DOHH2 (cell line): ENCODE measurements at regions not wholly inside any gene's neighbourhood (a gene's known extent, or its start where the extent isn't known, plus 50 kb on each side); places are given as distances from the start of the nearest gene placed in this dataset.

Experiments
- H3F3A ChIP-seq: fragments of 200-600 bp; sonication (generic), shearing (Covaris generic); 2 replicates; pipeline ENCODE4 v1.6.0; 2016; ENCODE audit warnings: antibody characterized with exemption, mild to moderate bottlenecking; ENCODE audit not compliant: control insufficient read depth, insufficient read depth
- H3K27ac ChIP-seq: fragments of 200-600 bp; sonication (generic); 2 replicates; pipeline ENCODE4 v1.5.1; 2014; ENCODE audit warnings: low read depth, mild to moderate bottlenecking, low read length, moderate library complexity
- H3K27me3 ChIP-seq: fragments of 200-600 bp; sonication (generic); 2 replicates; pipeline ENCODE4 v1.6.1; 2014; ENCODE audit warnings: mild to moderate bottlenecking, low read length, mixed read lengths; ENCODE audit not compliant: control insufficient read depth
- H3K36me3 ChIP-seq: fragments of 200-600 bp; sonication (generic); 2 replicates; pipeline ENCODE4 v1.6.1; 2014; ENCODE audit warnings: mild to moderate bottlenecking, low read length, moderate library complexity, mixed read lengths; ENCODE audit not compliant: control insufficient read depth
- H3K4me1 ChIP-seq: fragments of 200-600 bp; sonication (generic); 2 replicates; pipeline ENCODE4 v1.6.1; 2014; ENCODE audit warnings: mild to moderate bottlenecking, low read length, mixed read lengths; ENCODE audit not compliant: control insufficient read depth
- H3K4me2 ChIP-seq: fragments of 200-600 bp; sonication (generic); 2 replicates; pipeline ENCODE4 v1.6.0; 2014; ENCODE audit warnings: mild to moderate bottlenecking, low read length, moderate library complexity
- H3K4me3 ChIP-seq: fragments of 200-600 bp; sonication (generic); 2 replicates; pipeline ENCODE4 v1.5.1; 2014; ENCODE audit warnings: mild to moderate bottlenecking, low read length, mixed read lengths
- H3K79me2 ChIP-seq: fragments of 200-600 bp; sonication (generic); 2 replicates; pipeline ENCODE4 v1.6.1; 2014; ENCODE audit warnings: mild to moderate bottlenecking, low read length, mixed read lengths; ENCODE audit not compliant: control insufficient read depth
- H3K9me2 ChIP-seq: fragments of 200-600 bp; sonication (generic); replicated peaks from 2 replicates; pipeline ENCODE4 v1.6.1; 2014; ENCODE audit warnings: mild to moderate bottlenecking, low read length, mixed read lengths; ENCODE audit not compliant: control insufficient read depth
- H3K9me3 ChIP-seq: fragments of 200-600 bp; sonication (generic); 2 replicates; pipeline ENCODE4 v1.6.1; 2014; ENCODE audit warnings: antibody characterized with exemption, low read length, mixed read lengths; ENCODE audit not compliant: control insufficient read depth, insufficient read depth
- H4K20me1 ChIP-seq: fragments of 200-600 bp; sonication (generic); 2 replicates; pipeline ENCODE4 v1.6.0; 2014; ENCODE audit warnings: low read depth, mild to moderate bottlenecking, antibody characterized with exemption, low read length, moderate library complexity; ENCODE audit not compliant: control insufficient read depth, insufficient read depth
- EZH2phosphoT487 ChIP-seq: fragments of 200-600 bp; sonication (generic); IDR thresholded peaks from 2 replicates; pipeline ENCODE4 v1.6.1; 2017; ENCODE audit warnings: borderline replicate concordance, mild to moderate bottlenecking, antibody characterized with exemption, low read length, moderate library complexity, mixed read lengths
- TF ChIP-seq, protein P1 (sequence below): fragments of 200-600 bp; sonication (generic); IDR thresholded peaks from one replicate; pipeline ENCODE4 v1.5.1; 2014; ENCODE audit warnings: antibody characterized with exemption, mild to moderate bottlenecking, low read depth, low read length; ENCODE audit not compliant: poor library complexity, severe bottlenecking

DNA sequence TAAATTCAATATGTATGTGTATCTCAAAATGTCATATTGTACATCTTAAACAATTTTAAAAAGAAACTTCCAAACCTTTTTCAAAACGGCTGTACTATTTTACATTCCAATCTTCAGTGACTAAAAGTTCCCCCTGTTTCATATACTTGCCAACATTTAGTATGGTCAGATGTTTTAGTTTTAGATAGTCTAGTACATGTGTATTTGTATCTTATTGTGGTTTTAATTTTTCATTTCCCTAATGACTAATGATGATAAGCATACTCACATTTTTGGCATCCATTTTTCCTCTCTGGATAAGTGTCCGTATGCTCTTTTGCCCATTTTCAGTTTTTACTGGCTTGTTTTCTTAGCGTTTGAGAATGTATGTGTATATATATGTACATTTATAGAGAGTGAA, 212.2 kb upstream of the MAGEB18 start:
- TF ChIP-seq, protein P1, sequence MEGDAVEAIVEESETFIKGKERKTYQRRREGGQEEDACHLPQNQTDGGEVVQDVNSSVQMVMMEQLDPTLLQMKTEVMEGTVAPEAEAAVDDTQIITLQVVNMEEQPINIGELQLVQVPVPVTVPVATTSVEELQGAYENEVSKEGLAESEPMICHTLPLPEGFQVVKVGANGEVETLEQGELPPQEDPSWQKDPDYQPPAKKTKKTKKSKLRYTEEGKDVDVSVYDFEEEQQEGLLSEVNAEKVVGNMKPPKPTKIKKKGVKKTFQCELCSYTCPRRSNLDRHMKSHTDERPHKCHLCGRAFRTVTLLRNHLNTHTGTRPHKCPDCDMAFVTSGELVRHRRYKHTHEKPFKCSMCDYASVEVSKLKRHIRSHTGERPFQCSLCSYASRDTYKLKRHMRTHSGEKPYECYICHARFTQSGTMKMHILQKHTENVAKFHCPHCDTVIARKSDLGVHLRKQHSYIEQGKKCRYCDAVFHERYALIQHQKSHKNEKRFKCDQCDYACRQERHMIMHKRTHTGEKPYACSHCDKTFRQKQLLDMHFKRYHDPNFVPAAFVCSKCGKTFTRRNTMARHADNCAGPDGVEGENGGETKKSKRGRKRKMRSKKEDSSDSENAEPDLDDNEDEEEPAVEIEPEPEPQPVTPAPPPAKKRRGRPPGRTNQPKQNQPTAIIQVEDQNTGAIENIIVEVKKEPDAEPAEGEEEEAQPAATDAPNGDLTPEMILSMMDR, result no peak
- no peak for TF ChIP-seq EZH2phosphoT487
- Histone ChIP-seq H3K27me3 (no peaks in the 10 kb centered on the region), H3K4me1 (no peaks in the 10 kb centered on the region)

DNA sequence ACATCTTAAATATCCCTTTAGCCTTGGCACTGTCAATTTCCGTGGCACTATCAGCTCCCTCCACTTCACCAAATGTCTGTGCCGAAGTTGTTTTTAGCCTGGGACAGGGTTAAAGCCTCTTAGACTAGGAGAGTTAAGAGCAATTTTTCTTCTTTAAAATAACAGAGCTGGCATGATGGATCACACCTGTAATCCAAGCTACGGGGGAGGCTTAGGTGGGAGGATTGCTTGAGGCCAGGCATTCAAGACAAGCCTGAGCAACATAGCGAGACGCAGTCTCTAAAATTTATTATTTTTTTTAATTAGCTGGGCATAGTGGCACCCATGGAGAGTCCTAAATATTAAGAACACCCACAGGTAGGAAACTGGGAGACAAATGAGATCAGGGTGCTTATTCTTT, 209.8 kb upstream of the MAGEB18 start:
- no peaks in the 10 kb centered on the region for H3K4me1 ChIP-seq
- no peak for TF ChIP-seq EZH2phosphoT487
- TF ChIP-seq, protein P1, result no peak
- H3F3A ChIP-seq, result no peaks in the 10 kb centered on the region

More for the DNA sequence above, 212.2 kb upstream of the MAGEB18 start:
- H4K20me1 ChIP-seq, result no peaks in the 10 kb centered on the region
- no peaks in the 10 kb centered on the region for H3K79me2 ChIP-seq
- H3F3A ChIP-seq, result no peaks in the 10 kb centered on the region
- no peaks in the 10 kb centered on the region for H3K9me2 ChIP-seq
- no peaks in the 10 kb centered on the region for H3K36me3 ChIP-seq
- H3K27ac ChIP-seq, result no peak overlapping the region
- H3K9me3 ChIP-seq, result no peaks in the 10 kb centered on the region
- no peak overlapping the region for H3K4me3 ChIP-seq
- no peak overlapping the region for H3K4me2 ChIP-seq

DNA sequence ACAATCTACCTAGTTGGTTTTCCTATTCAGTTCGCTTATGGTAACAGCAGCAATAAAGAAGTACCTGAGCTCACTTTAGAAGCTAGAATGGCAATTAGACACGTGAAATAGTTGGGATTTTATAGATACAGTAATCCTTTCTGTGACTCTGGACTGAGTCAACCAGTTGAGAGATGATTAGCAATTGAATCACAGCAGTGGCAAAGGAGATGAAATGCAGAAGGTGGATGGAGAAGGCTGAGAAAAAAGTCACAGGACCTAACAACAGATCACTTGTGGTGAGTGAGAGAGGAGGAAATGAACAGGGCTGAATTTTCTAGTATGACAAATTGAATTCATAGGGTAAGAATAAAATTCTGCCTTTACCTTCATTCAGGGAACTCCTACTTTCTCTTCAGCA, 197.1 kb upstream of the MAGEB18 start:
- no peaks in the 10 kb centered on the region for H3K79me2 ChIP-seq
- no peak overlapping the region for H3K4me2 ChIP-seq
- no peak for TF ChIP-seq EZH2phosphoT487
- TF ChIP-seq, protein P1, result no peak

More for the DNA sequence above, 209.8 kb upstream of the MAGEB18 start:
- no peaks in the 10 kb centered on the region for H4K20me1 ChIP-seq
- H3K27me3 ChIP-seq, result no peaks in the 10 kb centered on the region
- no peaks in the 10 kb centered on the region for H3K36me3 ChIP-seq
- H3K4me3 ChIP-seq, result no peak overlapping the region
- H3K9me3 ChIP-seq, result no peaks in the 10 kb centered on the region
- no peaks in the 10 kb centered on the region for H3K79me2 ChIP-seq
- H3K27ac ChIP-seq, result no peak overlapping the region
- no peaks in the 10 kb centered on the region for H3K9me2 ChIP-seq
- H3K4me2 ChIP-seq, result no peak overlapping the region

More for the DNA sequence above, 197.1 kb upstream of the MAGEB18 start:
- H4K20me1 ChIP-seq, result no peaks in the 10 kb centered on the region
- no peak overlapping the region for H3K27ac ChIP-seq
- no peaks in the 10 kb centered on the region for H3K27me3 ChIP-seq
- no peak overlapping the region for H3K4me3 ChIP-seq
- no peaks in the 10 kb centered on the region for H3K9me3 ChIP-seq
- H3F3A ChIP-seq, result no peaks in the 10 kb centered on the region
- H3K36me3 ChIP-seq, result no peaks in the 10 kb centered on the region
- no peaks in the 10 kb centered on the region for H3K4me1 ChIP-seq
- no peaks in the 10 kb centered on the region for H3K9me2 ChIP-seq
